ENCODE measurements at regions not wholly inside any gene's neighbourhood (a gene's known extent, or its start where the extent isn't known, plus 50 kb on each side); places are given as distances from the start of the nearest gene placed in this dataset.
"Not testable (repeated sequence)": the region's sequence is repeated elsewhere in the genome, so short reads cannot be mapped to it uniquely, and the experiment has no call there.

- no peak for DNase-seq
Measured at GRCh38 chr11:96447208-96448110, 57.6 kb downstream of the JRKL start.

GRCh38 chr11:96448225-96448624 lies 58.4 kb downstream of the JRKL start:
- DNase-seq: no peak

- DNase-seq: no peak
Measured at GRCh38 chr11:96456111-96456510, 66.3 kb downstream of the JRKL start.

- DNase-seq: no peak
Measured at GRCh38 chr11:96459751-96460150, 69.9 kb downstream of the JRKL start.

GRCh38 chr11:96461871-96462270 lies 72.1 kb downstream of the JRKL start:
- DNase-seq: no peak

- peak; percentile 72 for DNase-seq
Measured at GRCh38 chr11:96464700-96465307, 75.0 kb downstream of the JRKL start.

GRCh38 chr11:96465512-96465911 lies 75.7 kb downstream of the JRKL start:
- no peak for DNase-seq

GRCh38 chr11:96466607-96467006 lies 76.8 kb downstream of the JRKL start:
- no peak for DNase-seq

GRCh38 chr11:96469776-96470175 lies 80.0 kb downstream of the JRKL start:
- DNase-seq: no peak

- no peak for DNase-seq
Measured at GRCh38 chr11:96470521-96470920, 80.7 kb downstream of the JRKL start.

GRCh38 chr11:96472085-96472484 lies 82.3 kb downstream of the JRKL start:
- no peak for DNase-seq

- DNase-seq: no peak
Measured at GRCh38 chr11:96474263-96474662, 84.5 kb downstream of the JRKL start.

- no peak for DNase-seq
Measured at GRCh38 chr11:96481204-96481603, 91.4 kb downstream of the JRKL start.

GRCh38 chr11:96481771-96482170 lies 92.0 kb downstream of the JRKL start:
- no peak for DNase-seq

GRCh38 chr11:96482193-96482592 lies 92.4 kb downstream of the JRKL start:
- no peak for DNase-seq

- no peak for DNase-seq
Measured at GRCh38 chr11:96483374-96483955, 93.7 kb downstream of the JRKL start.

GRCh38 chr11:96484361-96484760 lies 94.5 kb downstream of the JRKL start:
- no peak for DNase-seq

GRCh38 chr11:96486890-96487611 lies 97.2 kb downstream of the JRKL start:
- peak; percentile 42 for DNase-seq

- not testable (repeated sequence) for DNase-seq
Measured at GRCh38 chr11:96488911-96489310, 99.1 kb downstream of the JRKL start.

GRCh38 chr11:96500440-96500839 lies 110.6 kb downstream of the JRKL start:
- DNase-seq: no peak

- DNase-seq: no peak
Measured at GRCh38 chr11:96506041-96506440, 116.2 kb downstream of the JRKL start.

- DNase-seq: no peak
Measured at GRCh38 chr11:96506953-96507354, 117.1 kb downstream of the JRKL start.

GRCh38 chr11:96508861-96509260 lies 119.0 kb downstream of the JRKL start:
- no peak for DNase-seq
